GM19397 (cell line): ENCODE measurements at regions not wholly inside any gene's neighbourhood (a gene's known extent, or its start where the extent isn't known, plus 50 kb on each side); places are given as distances from the start of the nearest gene placed in this dataset.

Experiments used
- ATAC-seq: cut with Tn5 transposase; IDR thresholded peaks from one replicate; pipeline ENCODE4 v1.9.1; 2021; ENCODE audit warnings: mild to moderate bottlenecking, moderate library complexity; ENCODE audit not compliant: unreplicated experiment

DNA sequence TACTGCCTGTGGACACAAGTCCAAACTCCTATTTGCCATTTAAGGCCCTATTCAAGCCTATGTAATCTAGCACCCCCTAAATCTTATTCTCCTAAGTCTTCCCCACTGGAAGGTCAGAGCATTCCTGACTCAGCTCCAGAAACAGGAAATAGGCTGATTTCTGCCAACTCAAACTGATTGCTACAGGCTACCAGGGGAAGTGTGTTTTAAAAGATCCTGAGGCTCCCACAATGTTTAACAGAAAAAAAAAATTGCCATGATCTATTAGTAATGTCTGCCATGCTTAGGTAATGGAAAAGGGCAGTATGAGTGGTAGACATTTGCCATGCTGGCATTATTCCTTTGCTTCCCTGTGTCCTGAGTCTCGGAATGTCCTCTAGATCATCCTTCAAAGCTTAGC lies 65.8 kb upstream of the BRINP1 start:
- ATAC-seq = no peak

DNA sequence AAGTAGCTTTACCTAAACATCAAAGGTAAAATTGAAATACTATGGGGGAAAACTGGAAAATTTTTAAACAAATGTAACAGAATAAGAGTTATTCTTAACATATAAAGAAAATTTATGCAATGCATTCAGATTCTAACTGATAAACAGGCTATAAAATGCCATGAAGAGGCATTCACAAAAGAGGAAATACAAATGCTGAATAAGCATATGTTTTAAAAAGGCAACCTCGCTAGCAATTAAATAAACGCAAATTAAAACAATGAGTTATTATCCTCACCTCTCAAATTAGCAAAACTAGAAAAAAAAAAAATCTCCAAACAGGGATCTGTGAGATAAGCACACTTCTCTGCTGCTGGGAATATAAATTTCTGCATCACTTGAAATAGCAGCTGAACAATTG lies 63.2 kb upstream of the BRINP1 start:
- no peak for ATAC-seq

DNA sequence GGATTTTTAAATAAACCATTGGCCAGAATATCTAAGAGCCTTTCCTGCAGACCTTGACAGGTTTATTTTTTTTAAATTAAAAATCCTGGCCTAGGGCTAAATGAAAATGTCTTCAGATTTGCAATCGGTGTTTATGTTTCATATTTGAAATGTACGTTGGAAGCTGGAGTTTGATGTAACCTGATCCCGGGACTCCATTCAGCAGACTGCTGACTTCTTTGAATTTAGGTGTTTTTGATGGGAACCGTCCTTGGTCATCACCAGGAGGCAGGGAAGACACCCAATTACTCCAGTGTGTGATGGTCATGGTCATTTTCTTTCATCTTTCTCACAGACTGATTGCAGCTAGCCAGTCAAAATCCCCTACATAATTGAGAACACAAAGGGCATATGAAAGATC lies 60.1 kb upstream of the BRINP1 start:
- ATAC-seq = no peak

DNA sequence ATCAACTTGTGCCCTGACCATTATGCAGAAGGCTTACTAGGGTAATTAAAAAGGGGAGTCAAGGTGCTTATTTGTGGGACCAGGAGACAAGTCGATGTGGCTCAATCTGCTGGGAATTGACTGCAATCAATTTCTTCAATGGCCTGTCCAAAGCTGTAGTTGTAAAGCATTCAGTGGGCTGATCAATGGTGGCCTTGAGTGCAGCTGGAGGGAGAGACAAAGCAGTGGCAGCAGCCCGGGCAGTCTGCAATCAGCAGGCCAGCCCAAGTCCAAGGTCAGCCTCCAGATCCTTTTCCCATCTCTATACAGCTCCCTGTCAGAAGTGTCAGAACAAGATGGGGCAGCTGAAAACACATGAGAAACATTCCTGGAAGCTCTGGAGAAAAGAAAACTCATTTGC lies 51.0 kb upstream of the BRINP1 start:
- no peak for ATAC-seq
